ENCODE measurements at regions not wholly inside any gene's neighbourhood (a gene's known extent, or its start where the extent isn't known, plus 50 kb on each side); places are given as distances from the start of the nearest gene placed in this dataset.

GRCh38 chr20:1803061-1803931 lies 91.9 kb upstream of the SIRPA start:
- Histone ChIP-seq H3K4me3 (peak overlapping the region; percentile 36 to 47), H3K36me3 (no peaks in the 10 kb centered on the region), H3K27me3 (replicated peaks; ENCODE audit: insufficient read depth) (no peaks in the 10 kb centered on the region), H3K9me3 (no peaks in the 10 kb centered on the region), H3K27ac (peak overlapping the region in 1 of 2 donors; percentile 52), H3K4me1 (replicated peaks) (peaks cover 2% of the 10 kb centered on the region)
- TF ChIP-seq CTCF (IDR thresholded peaks at IDR 0.05) (no peak), POLR2A (IDR thresholded peaks at IDR 0.05) (no peak), POLR2AphosphoS5 (IDR thresholded peaks at IDR 0.05) (no peak)
- DNase-seq (ENCODE audit: low spot score): peak; percentile 37
- intact Hi-C loops (cut with DNase I): loop anchor here (10.0 kb wide), 1 partner anchor 142 kb away; no protein-coding TSS in a partner anchor
- WGBS: 3% methylated on average over 65 of the region's 100 CpGs

GRCh38 chr20:1802385-1803060 lies 92.7 kb upstream of the SIRPA start:
- TF ChIP-seq POLR2AphosphoS5 (IDR thresholded peaks at IDR 0.05) (peak; percentile 54), POLR2A (IDR thresholded peaks at IDR 0.05) (no peak), CTCF (IDR thresholded peaks at IDR 0.05) (peak in 3 of 4 experiments; percentile 45 to 85 (median 63))
- intact Hi-C loops (cut with DNase I): loop anchor here (10.0 kb wide), 1 partner anchor 142 kb away; no protein-coding TSS in a partner anchor
- Histone ChIP-seq H3K4me1 (replicated peaks) (peaks cover 2% of the 10 kb centered on the region), H3K27me3 (replicated peaks; ENCODE audit: insufficient read depth) (no peaks in the 10 kb centered on the region), H3K9me3 (no peaks in the 10 kb centered on the region), H3K27ac (peak overlapping the region in 1 of 2 donors; percentile 52), H3K36me3 (no peaks in the 10 kb centered on the region), H3K4me3 (peak overlapping the region; percentile 36 to 47)
- DNase-seq (ENCODE audit: low spot score): peak; percentile 57
- WGBS: 2% methylated on average over 35 of the region's 35 CpGs

- Histone ChIP-seq H3K27me3 (replicated peaks; ENCODE audit: insufficient read depth) (no peaks in the 10 kb centered on the region), H3K9me3 (no peaks in the 10 kb centered on the region), H3K27ac (no peak overlapping the region), H3K4me3 (no peak overlapping the region), H3K4me1 (replicated peaks) (peaks cover 2% of the 10 kb centered on the region), H3K36me3 (no peaks in the 10 kb centered on the region)
- TF ChIP-seq POLR2A (IDR thresholded peaks at IDR 0.05) (no peak), CTCF (IDR thresholded peaks at IDR 0.05) (no peak), POLR2AphosphoS5 (IDR thresholded peaks at IDR 0.05) (no peak)
- 22% methylated on average over 6 of the region's 6 CpGs for WGBS
- DNase-seq (ENCODE audit: low spot score): no peak
- intact Hi-C loops (cut with DNase I): loop anchor here (10.0 kb wide), 1 partner anchor 143 kb away; no protein-coding TSS in a partner anchor
Observed at GRCh38 chr20:1801929-1802306, 93.3 kb upstream of the SIRPA start.

- Histone ChIP-seq H3K4me3 (no peak overlapping the region), H3K9me3 (no peaks in the 10 kb centered on the region), H3K27me3 (replicated peaks; ENCODE audit: insufficient read depth) (no peaks in the 10 kb centered on the region), H3K36me3 (no peaks in the 10 kb centered on the region), H3K4me1 (replicated peaks) (peaks cover 2% of the 10 kb centered on the region), H3K27ac (no peak overlapping the region)
- 87% methylated on average over 5 of the region's 5 CpGs for WGBS
- no peak for DNase-seq (ENCODE audit: low spot score)
- TF ChIP-seq POLR2AphosphoS5 (IDR thresholded peaks at IDR 0.05) (no peak), CTCF (IDR thresholded peaks at IDR 0.05) (no peak)
- intact Hi-C loops (cut with DNase I): loop anchor here (10.0 kb wide), 1 partner anchor 143 kb away; no protein-coding TSS in a partner anchor
Observed at GRCh38 chr20:1801225-1801928, 93.8 kb upstream of the SIRPA start.

Data from prostate gland (tissue), 2 donors.